ENCODE measurements at regions not wholly inside any gene's neighbourhood (a gene's known extent, or its start where the extent isn't known, plus 50 kb on each side); places are given as distances from the start of the nearest gene placed in this dataset.
"Not testable (repeated sequence)": the region's sequence is repeated elsewhere in the genome, so short reads cannot be mapped to it uniquely, and the experiment has no call there.

- no peak for TF ChIP-seq POLR2AphosphoS5 (IDR thresholded peaks at IDR 0.05)
- no peak for TF ChIP-seq POLR2A (IDR thresholded peaks at IDR 0.05; ENCODE audit: low read depth)
- TF ChIP-seq EP300 (IDR thresholded peaks at IDR 0.05) = no peak
- no peak for TF ChIP-seq CTCF (IDR thresholded peaks at IDR 0.05)
- Histone ChIP-seq H3K36me3 (no peaks in the 10 kb centered on the region), H3K4me3 (no peak overlapping the region), H3K4me1 (no peaks in the 10 kb centered on the region), H3K27ac (replicated peaks in 1 of 4) (no peak overlapping the region), H3K9me3 (no peaks in the 10 kb centered on the region), H3K27me3 (no peaks in the 10 kb centered on the region)
- intact Hi-C loops (cut with DNase I) = no loop called here
- WGBS = 82% methylated on average over 8 of the region's 10 CpGs
- DNase-seq (ENCODE audit: extremely low spot score) = no peak
Observed at GRCh38 chr21:14013056-14013603, 197.6 kb downstream of the LIPI start.

- WGBS = 89% methylated on average over 9 of the region's 9 CpGs
- Histone ChIP-seq H3K9me3 (no peaks in the 10 kb centered on the region), H3K4me1 (no peaks in the 10 kb centered on the region)
Observed at GRCh38 chr21:14012409-14012808, 198.3 kb downstream of the LIPI start.

GRCh38 chr21:14011751-14012150, 199.0 kb downstream of the LIPI start:
- H3K4me1 ChIP-seq; H3K4me3 ChIP-seq; H3K9me3 ChIP-seq; intact Hi-C loops (cut with DNase I); H3K27ac ChIP-seq (replicated peaks in 1 of 4); H3K36me3 ChIP-seq; DNase-seq (ENCODE audit: extremely low spot score); H3K27me3 ChIP-seq: not testable (repeated sequence)
- 92% methylated on average over 14 of the region's 17 CpGs for WGBS

More at GRCh38 chr21:14012409-14012808, 198.3 kb downstream of the LIPI start:
- Histone ChIP-seq H3K27me3 (no peaks in the 10 kb centered on the region), H3K4me3 (no peak overlapping the region), H3K36me3 (no peaks in the 10 kb centered on the region), H3K27ac (replicated peaks in 1 of 4) (no peak overlapping the region)
- no peak for DNase-seq (ENCODE audit: extremely low spot score)
- TF ChIP-seq POLR2A (IDR thresholded peaks at IDR 0.05; ENCODE audit: low read depth) (no peak), EP300 (IDR thresholded peaks at IDR 0.05) (no peak), POLR2AphosphoS5 (IDR thresholded peaks at IDR 0.05) (no peak), CTCF (IDR thresholded peaks at IDR 0.05) (no peak)
- intact Hi-C loops (cut with DNase I) = no loop called here

- intact Hi-C loops (cut with DNase I); H3K4me3 ChIP-seq; H3K36me3 ChIP-seq; H3K9me3 ChIP-seq; H3K27ac ChIP-seq (replicated peaks in 1 of 4); H3K4me1 ChIP-seq; DNase-seq (ENCODE audit: extremely low spot score); H3K27me3 ChIP-seq: not testable (repeated sequence)
- 97% methylated on average over 7 of the region's 24 CpGs for WGBS
Observed at GRCh38 chr21:14011149-14011548, 199.6 kb downstream of the LIPI start.

GRCh38 chr21:14010729-14011128, 200.0 kb downstream of the LIPI start:
- Histone ChIP-seq H3K4me1 (no peaks in the 10 kb centered on the region), H3K36me3 (no peaks in the 10 kb centered on the region), H3K9me3 (no peaks in the 10 kb centered on the region), H3K27me3 (no peaks in the 10 kb centered on the region), H3K27ac (replicated peaks in 1 of 4) (no peak overlapping the region), H3K4me3 (no peak overlapping the region)
- WGBS = 91% methylated on average over 7 of the region's 8 CpGs
- DNase-seq (ENCODE audit: extremely low spot score) = no peak
- no peak for TF ChIP-seq POLR2AphosphoS5 (IDR thresholded peaks at IDR 0.05)
- TF ChIP-seq CTCF (IDR thresholded peaks at IDR 0.05) = no peak
- TF ChIP-seq EP300 (IDR thresholded peaks at IDR 0.05) = no peak
- TF ChIP-seq POLR2A (IDR thresholded peaks at IDR 0.05; ENCODE audit: low read depth) = no peak
- intact Hi-C loops (cut with DNase I) = no loop called here

GRCh38 chr21:14009990-14010389, 200.8 kb downstream of the LIPI start:
- H3K27me3 ChIP-seq; H3K27ac ChIP-seq (replicated peaks in 1 of 4); H3K9me3 ChIP-seq; H3K36me3 ChIP-seq; DNase-seq (ENCODE audit: extremely low spot score); H3K4me3 ChIP-seq; intact Hi-C loops (cut with DNase I); H3K4me1 ChIP-seq: not testable (repeated sequence)
- 90% methylated on average over 2 of the region's 6 CpGs for WGBS

- H3K9me3 ChIP-seq; H3K4me3 ChIP-seq; H3K27ac ChIP-seq (replicated peaks in 1 of 4); H3K36me3 ChIP-seq; DNase-seq (ENCODE audit: extremely low spot score); intact Hi-C loops (cut with DNase I); H3K4me1 ChIP-seq; H3K27me3 ChIP-seq: not testable (repeated sequence)
- 84% methylated on average over 16 of the region's 22 CpGs for WGBS
Observed at GRCh38 chr21:14009238-14009981, 201.3 kb downstream of the LIPI start.

GRCh38 chr21:14008436-14008835, 202.3 kb downstream of the LIPI start:
- not testable (repeated sequence) for H3K4me3 ChIP-seq
- no CpG with 5 or more reads among the region's 5 CpGs for WGBS

GRCh38 chr21:14008006-14008405, 202.7 kb downstream of the LIPI start:
- H3K36me3 ChIP-seq; H3K9me3 ChIP-seq; intact Hi-C loops (cut with DNase I); H3K4me3 ChIP-seq; H3K4me1 ChIP-seq; H3K27me3 ChIP-seq; H3K27ac ChIP-seq (replicated peaks in 1 of 4); DNase-seq (ENCODE audit: extremely low spot score): not testable (repeated sequence)
- WGBS = 84% methylated on average over 8 of the region's 17 CpGs

More at GRCh38 chr21:14008436-14008835, 202.3 kb downstream of the LIPI start:
- H3K27me3 ChIP-seq; H3K36me3 ChIP-seq; H3K4me1 ChIP-seq; DNase-seq (ENCODE audit: extremely low spot score); intact Hi-C loops (cut with DNase I); H3K27ac ChIP-seq (replicated peaks in 1 of 4); H3K9me3 ChIP-seq: not testable (repeated sequence)

All from esophagus muscularis mucosa (tissue), 4 donors.